ENCODE measurements at regions not wholly inside any gene's neighbourhood (a gene's known extent, or its start where the extent isn't known, plus 50 kb on each side); places are given as distances from the start of the nearest gene placed in this dataset.
A peak's percentile ranks its signal among the peaks of the same experiment; 100 is the strongest.

GRCh38 chr4:184283659-184284335 lies 66.1 kb upstream of the ENPP6 start:
- no peaks in the 10 kb centered on the region for H3K27me3 ChIP-seq
- peak overlapping the region in 3 of 4 donors; percentile 17 to 76 (median 67) for H3K27ac ChIP-seq
- H3K36me3 ChIP-seq = no peaks in the 10 kb centered on the region
- H3K9me3 ChIP-seq = no peaks in the 10 kb centered on the region
- H3K4me1 ChIP-seq = peaks cover 0 to 59% (median 18%) of the 10 kb centered on the region in 4 donors
- no peak for TF ChIP-seq POLR2A (IDR thresholded peaks at IDR 0.05)
- no peak for TF ChIP-seq EP300 (IDR thresholded peaks at IDR 0.05)
- TF ChIP-seq, protein P1, sequence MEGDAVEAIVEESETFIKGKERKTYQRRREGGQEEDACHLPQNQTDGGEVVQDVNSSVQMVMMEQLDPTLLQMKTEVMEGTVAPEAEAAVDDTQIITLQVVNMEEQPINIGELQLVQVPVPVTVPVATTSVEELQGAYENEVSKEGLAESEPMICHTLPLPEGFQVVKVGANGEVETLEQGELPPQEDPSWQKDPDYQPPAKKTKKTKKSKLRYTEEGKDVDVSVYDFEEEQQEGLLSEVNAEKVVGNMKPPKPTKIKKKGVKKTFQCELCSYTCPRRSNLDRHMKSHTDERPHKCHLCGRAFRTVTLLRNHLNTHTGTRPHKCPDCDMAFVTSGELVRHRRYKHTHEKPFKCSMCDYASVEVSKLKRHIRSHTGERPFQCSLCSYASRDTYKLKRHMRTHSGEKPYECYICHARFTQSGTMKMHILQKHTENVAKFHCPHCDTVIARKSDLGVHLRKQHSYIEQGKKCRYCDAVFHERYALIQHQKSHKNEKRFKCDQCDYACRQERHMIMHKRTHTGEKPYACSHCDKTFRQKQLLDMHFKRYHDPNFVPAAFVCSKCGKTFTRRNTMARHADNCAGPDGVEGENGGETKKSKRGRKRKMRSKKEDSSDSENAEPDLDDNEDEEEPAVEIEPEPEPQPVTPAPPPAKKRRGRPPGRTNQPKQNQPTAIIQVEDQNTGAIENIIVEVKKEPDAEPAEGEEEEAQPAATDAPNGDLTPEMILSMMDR (IDR thresholded peaks at IDR 0.05) = no peak
- WGBS, 2 donors = 75 to 80% methylated on average over 18 to 26 of the region's 28 CpGs
- H3K4me3 ChIP-seq = peak overlapping the region in 1 of 4 donors; percentile 26
- peak in 1 of 2 donors; percentile 2 for DNase-seq (ENCODE audit: low spot score in 2 of 2)

GRCh38 chr4:184282895-184283654 lies 65.4 kb upstream of the ENPP6 start:
- Histone ChIP-seq H3K9me3 (no peaks in the 10 kb centered on the region), H3K27ac (peak overlapping the region in 3 of 4 donors; percentile 17 to 76 (median 67)), H3K27me3 (no peaks in the 10 kb centered on the region), H3K36me3 (no peaks in the 10 kb centered on the region), H3K4me3 (no peak overlapping the region), H3K4me1 (peaks cover 0 to 52% (median 15%) of the 10 kb centered on the region in 4 donors)
- no peak for TF ChIP-seq EP300 (IDR thresholded peaks at IDR 0.05)
- TF ChIP-seq POLR2A (IDR thresholded peaks at IDR 0.05) = no peak
- TF ChIP-seq, protein P1 (IDR thresholded peaks at IDR 0.05) = peak in 1 of 5 experiments; percentile 8
- 87 to 88% methylated on average over 9 of the region's 9 CpGs for WGBS, 2 donors
- DNase-seq (ENCODE audit: low spot score in 2 of 2) = peak in 1 of 2 donors; percentile 1

DNA sequence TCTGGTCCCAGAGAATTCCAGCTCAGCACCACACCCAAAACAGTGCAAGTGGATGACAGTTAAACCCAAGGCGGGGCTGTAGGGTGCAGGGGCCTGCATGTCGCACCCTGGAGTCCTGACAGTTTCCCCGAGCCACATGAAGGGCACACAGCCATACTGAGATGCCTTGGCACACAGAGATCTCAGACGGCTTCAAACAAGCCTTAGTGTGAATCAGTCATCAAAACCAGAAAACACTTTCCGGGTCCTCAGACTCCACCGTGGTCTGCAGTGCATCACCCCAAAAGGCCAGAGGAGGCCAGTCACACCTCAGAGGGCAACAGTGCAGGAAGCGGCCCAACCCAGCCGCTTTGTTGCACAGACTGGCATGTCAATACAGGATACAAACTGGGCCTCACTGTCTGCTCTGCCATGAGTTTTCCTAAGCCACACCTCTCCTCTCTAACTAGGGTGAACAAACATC lies 64.6 kb upstream of the ENPP6 start:
- Histone ChIP-seq H3K4me3 (no peak overlapping the region), H3K9me3 (no peaks in the 10 kb centered on the region), H3K27me3 (no peaks in the 10 kb centered on the region), H3K36me3 (no peaks in the 10 kb centered on the region), H3K4me1 (peaks cover 0 to 44% (median 10%) of the 10 kb centered on the region in 4 donors), H3K27ac (peak overlapping the region in 3 of 4 donors; percentile 4 to 32 (median 26))
- peak in 1 of 2 donors; percentile 4 for DNase-seq (ENCODE audit: low spot score in 2 of 2)
- WGBS, 2 donors = 56 to 65% methylated on average over 8 of the region's 8 CpGs
- TF ChIP-seq POLR2A (IDR thresholded peaks at IDR 0.05) (no peak), EP300 (IDR thresholded peaks at IDR 0.05) (no peak)
- TF ChIP-seq, protein P1 (IDR thresholded peaks at IDR 0.05) = peak in 1 of 5 experiments; percentile 6

DNA sequence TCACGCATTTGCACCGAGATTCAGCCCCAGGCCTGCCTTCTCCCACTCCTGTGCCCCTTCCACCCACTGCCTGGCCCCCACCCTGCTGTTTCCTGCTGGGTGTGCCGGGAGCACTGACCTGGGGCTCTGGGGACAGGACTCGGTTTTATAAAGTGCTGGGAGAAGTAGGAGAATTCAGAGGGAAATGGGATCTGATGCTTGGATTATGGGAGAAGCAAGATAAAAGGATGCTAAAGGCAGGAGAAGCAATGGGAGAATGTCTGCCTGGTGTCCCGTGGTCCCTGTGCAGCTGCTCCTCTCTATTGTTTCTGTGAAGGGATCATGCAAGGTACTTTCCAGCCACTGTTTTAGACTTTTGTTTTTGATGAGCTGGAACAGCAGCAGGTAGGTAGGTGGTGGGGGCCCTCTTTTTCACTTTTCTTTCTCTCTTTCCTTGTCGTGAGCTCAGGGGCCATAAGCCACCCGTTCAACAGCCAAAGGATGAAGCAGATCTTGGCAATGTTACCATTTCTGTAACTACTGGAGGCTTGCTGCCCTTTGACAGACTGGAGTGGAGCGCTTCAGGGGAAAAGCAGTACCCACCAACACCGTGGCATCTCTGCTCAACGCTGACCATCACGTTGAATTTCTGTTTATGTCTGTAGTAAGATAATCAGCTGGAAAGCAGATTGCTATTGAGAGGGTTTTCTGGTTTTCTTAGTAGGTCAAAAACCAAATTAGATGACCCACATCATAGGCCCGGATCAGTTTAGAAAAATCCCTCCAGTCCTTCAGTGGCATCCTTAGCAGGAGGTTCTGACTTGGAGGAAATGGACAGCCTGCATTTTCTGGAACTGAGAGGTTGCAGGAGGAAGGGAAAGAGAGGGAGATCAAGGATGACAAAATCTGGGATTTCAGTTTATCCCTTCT lies 63.8 kb upstream of the ENPP6 start:
- Histone ChIP-seq H3K4me3 (no peak overlapping the region), H3K36me3 (no peaks in the 10 kb centered on the region), H3K27me3 (no peaks in the 10 kb centered on the region), H3K4me1 (peaks cover 0 to 44% (median 10%) of the 10 kb centered on the region in 4 donors), H3K9me3 (peaks cover 0 to 4% (median 0%) of the 10 kb centered on the region in 4 donors), H3K27ac (peak overlapping the region in 2 of 4 donors; percentile 26 to 32)
- no peak for TF ChIP-seq POLR2A (IDR thresholded peaks at IDR 0.05)
- TF ChIP-seq EP300 (IDR thresholded peaks at IDR 0.05) = no peak
- TF ChIP-seq, protein P1 (IDR thresholded peaks at IDR 0.05) = no peak
- peak in 1 of 2 donors; percentile 1 for DNase-seq (ENCODE audit: low spot score in 2 of 2)
- 72 to 74% methylated on average over 12 of the region's 12 CpGs for WGBS, 2 donors
